ENCODE measurements at regions not wholly inside any gene's neighbourhood (a gene's known extent, or its start where the extent isn't known, plus 50 kb on each side); places are given as distances from the start of the nearest gene placed in this dataset.

GRCh38 chr19:30671367-30671619 lies 299.1 kb downstream of the ZNF536 start:
- DNase-seq: no peak

- DNase-seq: no peak
Observed at GRCh38 chr19:30670562-30671366, 298.6 kb downstream of the ZNF536 start.

- no peak for DNase-seq
Observed at GRCh38 chr19:30670011-30670329, 297.8 kb downstream of the ZNF536 start.

- DNase-seq: peak in 5 of 6 experiments; percentile 4 to 44 (median 10)
Observed at GRCh38 chr19:30669329-30670010, 297.3 kb downstream of the ZNF536 start.

- DNase-seq: no peak
Observed at GRCh38 chr19:30668521-30669155, 296.5 kb downstream of the ZNF536 start.

- no peak for DNase-seq
Observed at GRCh38 chr19:30667746-30668145, 295.6 kb downstream of the ZNF536 start.

- DNase-seq: no peak
Observed at GRCh38 chr19:30667227-30667626, 295.0 kb downstream of the ZNF536 start.

- peak in 5 of 6 experiments; percentile 5 to 14 (median 6) for DNase-seq
Observed at GRCh38 chr19:30666301-30666803, 294.2 kb downstream of the ZNF536 start.

GRCh38 chr19:30665449-30665848 lies 293.3 kb downstream of the ZNF536 start:
- DNase-seq: no peak

GRCh38 chr19:30663611-30664174 lies 291.5 kb downstream of the ZNF536 start:
- no peak for DNase-seq

- no peak for DNase-seq
Observed at GRCh38 chr19:30662211-30662861, 290.2 kb downstream of the ZNF536 start.

GRCh38 chr19:30659638-30660037 lies 287.5 kb downstream of the ZNF536 start:
- no peak for DNase-seq

GRCh38 chr19:30656520-30657100 lies 284.4 kb downstream of the ZNF536 start:
- DNase-seq: no peak

GRCh38 chr19:30653646-30654386 lies 281.6 kb downstream of the ZNF536 start:
- DNase-seq: no peak

GRCh38 chr19:30652751-30653150 lies 280.6 kb downstream of the ZNF536 start:
- no peak for DNase-seq

GRCh38 chr19:30651691-30652090 lies 279.5 kb downstream of the ZNF536 start:
- DNase-seq: no peak

- DNase-seq: no peak
Observed at GRCh38 chr19:30651066-30651465, 278.9 kb downstream of the ZNF536 start.

- DNase-seq: peak in 1 of 6 experiments; percentile 2
Observed at GRCh38 chr19:30649934-30650614, 277.9 kb downstream of the ZNF536 start.

- no peak for DNase-seq
Observed at GRCh38 chr19:30648866-30649862, 277.0 kb downstream of the ZNF536 start.
